Transverse colon (tissue), 4 donors: ENCODE measurements at regions not wholly inside any gene's neighbourhood (a gene's known extent, or its start where the extent isn't known, plus 50 kb on each side); places are given as distances from the start of the nearest gene placed in this dataset.

ENCODE experiments used
- DNase-seq: peaks from one replicate; pipeline ENCODE4 v3.0.0-alpha.2; 2019
- H3K27ac ChIP-seq, 4 donors: fragments of 200-600 bp; sonication (generic); 2 replicates each; pipeline ENCODE4 v1.5.1; 2016 to 2018; ENCODE audit warnings: inconsistent platforms in 4 of 4
- H3K27me3 ChIP-seq: fragments of 200-600 bp; sonication (generic); 2 replicates; pipeline ENCODE4 v1.5.1; 2017; ENCODE audit warnings: inconsistent platforms
- H3K36me3 ChIP-seq, 4 donors: fragments of 200-600 bp; sonication (generic); 2 replicates each; pipeline ENCODE4 v1.5.1; 2017 to 2019; ENCODE audit warnings: inconsistent platforms in 4 of 4
- H3K4me1 ChIP-seq, 4 donors: fragments of 200-600 bp; sonication (generic); 2 replicates each; pipeline ENCODE4 v1.5.1; 2017 to 2020; ENCODE audit warnings: inconsistent platforms in 4 of 4
- H3K4me3 ChIP-seq, 4 donors: fragments of 200-600 bp; sonication (generic); 1 replicate in 1 of 4; 2 replicates in 3 of 4; pipeline versions ENCODE4 v1.5.1 to v1.6.1; 2017 to 2019; ENCODE audit warnings: inconsistent platforms in 4 of 4
- H3K9me3 ChIP-seq, 2 donors: fragments of 200-600 bp; sonication (generic); 2 replicates each; pipeline ENCODE4 v1.5.1; 2017 to 2019; ENCODE audit warnings: inconsistent platforms in 2 of 2
- EP300 ChIP-seq: sonication (generic); formaldehyde crosslinking; IDR thresholded peaks from one replicate; pipeline ENCODE4 v1.6.1; 2017; ENCODE audit warnings: antibody characterized with exemption, low read depth
- POLR2A ChIP-seq: fragments of 450-650 bp; IDR thresholded peaks from one replicate; pipeline ENCODE4 v1.6.1; 2016; ENCODE audit warnings: antibody characterized with exemption, mild to moderate bottlenecking, moderate library complexity
- POLR2AphosphoS5 ChIP-seq, 3 donors: sonication (generic); formaldehyde crosslinking; IDR thresholded peaks; one replicate each; pipeline ENCODE4 v1.6.1; 2016; ENCODE audit warnings: antibody characterized with exemption in 3 of 3
- WGBS, 2 donors: methylation state at CpG; one replicate each; pipeline ENCODE4 v1.1.5; 2018; ENCODE audit warnings: low coverage in 1 of 2; 5-methylcytosine and 5-hydroxymethylcytosine counted together
- in situ Hi-C, 4 donors: fragments of 200-750 bp; cut with MboI; loops; one replicate each; pipeline versions ENCODE4 v1.15.0 to v1.15.1; 2017; ENCODE audit warnings: low sequenced_read_pairs in 3 of 4, low pct_ligation_motif_present in 1 of 4, low pct_unique_long_range_greater_than_20kb in 1 of 4
- intact Hi-C: fragments of 100-400 bp; cut with DNase I; formaldehyde crosslinking; loops from one replicate; pipeline ENCODE4 v1.15.1; 2023; ENCODE audit warnings: low total_unique reads
- TF ChIP-seq, protein P1 (sequence below), 5 experiments: fragments of 200-600 bp in 3 of 5; fragments of 450-650 bp in 2 of 5; sonication (generic) in 3 of 5; IDR thresholded peaks; 1 replicate in 2 of 5; 2 replicates in 3 of 5; pipeline ENCODE4 v1.5.1; 2016 to 2017; ENCODE audit warnings: antibody characterized with exemption in 5 of 5, inconsistent platforms in 3 of 5, mild to moderate bottlenecking in 2 of 5, moderate library complexity in 1 of 5

DNA sequence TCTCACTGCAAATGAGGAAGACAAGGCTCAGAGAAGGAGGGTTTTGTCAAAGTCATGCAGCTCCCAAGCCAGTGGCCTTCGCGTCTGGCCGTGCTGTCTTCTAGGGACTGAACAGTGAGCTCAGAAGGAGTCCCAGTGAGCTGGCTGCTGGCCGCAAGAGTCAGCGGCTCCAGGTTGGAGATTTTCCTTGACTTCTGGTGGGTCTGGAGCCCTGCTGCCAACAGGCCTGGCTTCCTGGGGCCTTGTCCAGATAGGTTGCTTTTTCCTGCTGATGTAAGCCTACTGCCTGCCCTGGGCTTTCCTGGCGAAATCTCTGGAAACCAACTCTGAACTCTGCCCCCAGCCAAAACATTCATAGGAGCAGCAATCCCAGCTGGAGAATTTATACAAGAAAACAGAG is 272.7 kb upstream of the CADM1 start:
- Histone ChIP-seq H3K36me3 (no peaks in the 10 kb centered on the region), H3K4me1 (no peaks in the 10 kb centered on the region), H3K9me3 (no peaks in the 10 kb centered on the region), H3K27me3 (no peaks in the 10 kb centered on the region), H3K4me3 (no peak overlapping the region), H3K27ac (no peak overlapping the region)
- WGBS, 2 donors: 80% methylated on average over 6 of the region's 6 CpGs; no CpG with 5 or more reads in 1 of the 2 donors
- intact Hi-C loops: no loop called here
- in situ Hi-C loops: no loop called here
- DNase-seq: no peak
- TF ChIP-seq, protein P1, sequence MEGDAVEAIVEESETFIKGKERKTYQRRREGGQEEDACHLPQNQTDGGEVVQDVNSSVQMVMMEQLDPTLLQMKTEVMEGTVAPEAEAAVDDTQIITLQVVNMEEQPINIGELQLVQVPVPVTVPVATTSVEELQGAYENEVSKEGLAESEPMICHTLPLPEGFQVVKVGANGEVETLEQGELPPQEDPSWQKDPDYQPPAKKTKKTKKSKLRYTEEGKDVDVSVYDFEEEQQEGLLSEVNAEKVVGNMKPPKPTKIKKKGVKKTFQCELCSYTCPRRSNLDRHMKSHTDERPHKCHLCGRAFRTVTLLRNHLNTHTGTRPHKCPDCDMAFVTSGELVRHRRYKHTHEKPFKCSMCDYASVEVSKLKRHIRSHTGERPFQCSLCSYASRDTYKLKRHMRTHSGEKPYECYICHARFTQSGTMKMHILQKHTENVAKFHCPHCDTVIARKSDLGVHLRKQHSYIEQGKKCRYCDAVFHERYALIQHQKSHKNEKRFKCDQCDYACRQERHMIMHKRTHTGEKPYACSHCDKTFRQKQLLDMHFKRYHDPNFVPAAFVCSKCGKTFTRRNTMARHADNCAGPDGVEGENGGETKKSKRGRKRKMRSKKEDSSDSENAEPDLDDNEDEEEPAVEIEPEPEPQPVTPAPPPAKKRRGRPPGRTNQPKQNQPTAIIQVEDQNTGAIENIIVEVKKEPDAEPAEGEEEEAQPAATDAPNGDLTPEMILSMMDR (IDR thresholded peaks at IDR 0.05): no peak
- no peak for TF ChIP-seq EP300
- TF ChIP-seq POLR2A: no peak
- TF ChIP-seq POLR2AphosphoS5 (IDR thresholded peaks at IDR 0.05): no peak

- in situ Hi-C loops (no loop called here), intact Hi-C loops (no loop called here)
- TF ChIP-seq, protein P1 (IDR thresholded peaks at IDR 0.05): no peak
- TF ChIP-seq POLR2AphosphoS5 (IDR thresholded peaks at IDR 0.05): no peak
- TF ChIP-seq POLR2A: no peak
- TF ChIP-seq EP300: no peak
- Histone ChIP-seq H3K4me3 (no peak overlapping the region), H3K27me3 (no peaks in the 10 kb centered on the region), H3K36me3 (no peaks in the 10 kb centered on the region), H3K27ac (no peak overlapping the region), H3K4me1 (no peaks in the 10 kb centered on the region), H3K9me3 (no peaks in the 10 kb centered on the region)
- no peak for DNase-seq
- 77% methylated on average over 4 of the region's 4 CpGs; no CpG with 5 or more reads in 1 of the 2 donors for WGBS, 2 donors
Observed at GRCh38 chr11:115775846-115776245, 271.6 kb upstream of the CADM1 start.

- in situ Hi-C loops: no loop called here
- H3K27ac ChIP-seq: no peak overlapping the region
Observed at GRCh38 chr11:115774756-115775155, 270.5 kb upstream of the CADM1 start.

DNA sequence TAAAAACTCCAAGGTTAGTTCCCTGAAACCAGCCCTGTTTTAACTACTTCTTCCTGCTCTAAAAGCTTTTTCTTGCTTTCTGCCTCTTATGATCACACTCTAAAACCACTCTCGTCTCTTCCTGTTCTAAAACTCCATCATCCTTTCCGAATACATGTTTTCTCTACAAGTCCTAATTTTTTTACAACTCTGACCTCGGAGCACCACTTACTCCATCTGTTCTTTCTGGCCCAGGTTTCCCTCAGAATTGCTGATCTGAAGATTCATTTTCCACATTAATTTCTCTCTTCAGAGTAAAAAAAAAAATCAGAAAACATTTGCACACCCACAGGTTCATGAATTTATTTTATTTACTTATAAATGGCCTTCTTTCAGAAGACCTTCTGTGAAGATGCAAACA is 265.7 kb upstream of the CADM1 start:
- DNase-seq: no peak
- Histone ChIP-seq H3K27ac (no peak overlapping the region), H3K36me3 (no peaks in the 10 kb centered on the region), H3K4me1 (no peaks in the 10 kb centered on the region), H3K4me3 (no peak overlapping the region), H3K27me3 (no peaks in the 10 kb centered on the region), H3K9me3 (no peaks in the 10 kb centered on the region)
- WGBS, 2 donors: 67 to 75% methylated on average over 3 of the region's 3 CpGs
- no peak for TF ChIP-seq EP300
- no peak for TF ChIP-seq POLR2AphosphoS5 (IDR thresholded peaks at IDR 0.05)
- TF ChIP-seq, protein P1 (IDR thresholded peaks at IDR 0.05): no peak
- in situ Hi-C loops: no loop called here
- intact Hi-C loops: no loop called here

More at GRCh38 chr11:115774756-115775155, 270.5 kb upstream of the CADM1 start:
- WGBS, 2 donors: 89 to 94% methylated on average over 5 to 7 of the region's 7 CpGs
- no peaks in the 10 kb centered on the region for H3K36me3 ChIP-seq
- no peak for DNase-seq
- TF ChIP-seq POLR2AphosphoS5 (IDR thresholded peaks at IDR 0.05) (no peak), POLR2A (no peak)
- H3K9me3 ChIP-seq: no peaks in the 10 kb centered on the region
- H3K4me3 ChIP-seq: no peak overlapping the region
- H3K4me1 ChIP-seq: no peaks in the 10 kb centered on the region
- H3K27me3 ChIP-seq: no peaks in the 10 kb centered on the region
- intact Hi-C loops: no loop called here

DNA sequence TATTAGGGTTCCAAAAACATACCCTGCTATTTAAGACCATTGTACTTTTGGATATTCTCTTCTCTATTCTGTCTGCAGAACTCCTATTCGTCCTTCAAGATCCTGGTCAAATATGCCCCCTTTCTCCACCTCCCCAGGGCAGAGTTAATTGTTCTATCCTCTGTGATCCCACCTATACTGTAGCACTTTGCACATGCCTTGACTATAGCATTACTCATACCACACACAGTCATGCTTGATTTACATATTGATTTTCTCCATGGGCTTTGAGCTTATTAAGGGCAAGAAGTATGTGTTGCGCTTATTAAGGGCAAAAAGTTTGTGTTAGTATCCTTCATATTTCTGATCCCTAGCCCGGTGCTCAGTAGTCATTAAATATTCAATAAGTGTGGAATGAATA is 263.7 kb upstream of the CADM1 start:
- Histone ChIP-seq H3K4me3 (no peak overlapping the region), H3K27me3 (no peaks in the 10 kb centered on the region), H3K4me1 (no peaks in the 10 kb centered on the region), H3K27ac (no peak overlapping the region), H3K36me3 (no peaks in the 10 kb centered on the region), H3K9me3 (no peaks in the 10 kb centered on the region)
- WGBS, 2 donors: 83 to 85% methylated on average over 2 to 3 of the region's 3 CpGs
- TF ChIP-seq, protein P1 (IDR thresholded peaks at IDR 0.05): no peak
- TF ChIP-seq EP300 (no peak), POLR2A (no peak), POLR2AphosphoS5 (IDR thresholded peaks at IDR 0.05) (no peak)
- intact Hi-C loops (no loop called here), in situ Hi-C loops (no loop called here)
- no peak for DNase-seq
